ENCODE measurements at regions not wholly inside any gene's neighbourhood (a gene's known extent, or its start where the extent isn't known, plus 50 kb on each side); places are given as distances from the start of the nearest gene placed in this dataset.

DNA sequence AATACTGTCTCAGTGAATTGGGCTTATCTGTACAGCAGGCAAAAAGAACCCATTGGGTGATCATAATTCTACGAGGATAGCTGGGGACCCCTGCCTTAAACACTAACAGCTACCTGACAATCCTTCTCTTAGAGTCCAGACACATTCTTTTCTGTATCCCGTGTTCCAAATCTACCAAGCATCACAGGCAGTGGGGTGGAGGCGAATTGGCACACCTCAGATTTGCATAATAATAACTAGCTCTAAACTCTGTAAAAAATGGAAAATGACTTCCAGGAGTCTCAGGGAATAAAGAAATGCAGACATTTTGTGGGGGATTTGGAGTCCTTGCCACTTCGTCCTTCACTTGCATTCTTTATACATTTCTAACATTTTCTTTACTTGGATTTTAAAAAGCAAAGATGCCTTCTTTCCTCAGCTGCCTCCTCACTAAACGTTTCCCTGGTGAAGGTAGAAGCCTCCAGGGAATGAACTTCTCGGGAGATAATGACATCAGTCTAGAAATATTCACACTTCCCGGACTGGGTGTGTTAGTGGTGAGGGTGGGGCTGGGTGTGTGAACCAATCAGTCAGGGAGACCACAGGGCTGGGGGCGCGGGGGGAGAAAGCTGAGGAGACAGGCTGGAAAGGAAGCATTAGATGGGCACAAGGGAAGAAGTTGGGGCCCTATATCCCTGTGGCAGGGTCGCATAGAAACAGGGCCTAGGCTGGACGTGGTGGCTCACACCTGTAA, 59.1 kb upstream of the BOD1L2 start:
- TF ChIP-seq, protein P1, sequence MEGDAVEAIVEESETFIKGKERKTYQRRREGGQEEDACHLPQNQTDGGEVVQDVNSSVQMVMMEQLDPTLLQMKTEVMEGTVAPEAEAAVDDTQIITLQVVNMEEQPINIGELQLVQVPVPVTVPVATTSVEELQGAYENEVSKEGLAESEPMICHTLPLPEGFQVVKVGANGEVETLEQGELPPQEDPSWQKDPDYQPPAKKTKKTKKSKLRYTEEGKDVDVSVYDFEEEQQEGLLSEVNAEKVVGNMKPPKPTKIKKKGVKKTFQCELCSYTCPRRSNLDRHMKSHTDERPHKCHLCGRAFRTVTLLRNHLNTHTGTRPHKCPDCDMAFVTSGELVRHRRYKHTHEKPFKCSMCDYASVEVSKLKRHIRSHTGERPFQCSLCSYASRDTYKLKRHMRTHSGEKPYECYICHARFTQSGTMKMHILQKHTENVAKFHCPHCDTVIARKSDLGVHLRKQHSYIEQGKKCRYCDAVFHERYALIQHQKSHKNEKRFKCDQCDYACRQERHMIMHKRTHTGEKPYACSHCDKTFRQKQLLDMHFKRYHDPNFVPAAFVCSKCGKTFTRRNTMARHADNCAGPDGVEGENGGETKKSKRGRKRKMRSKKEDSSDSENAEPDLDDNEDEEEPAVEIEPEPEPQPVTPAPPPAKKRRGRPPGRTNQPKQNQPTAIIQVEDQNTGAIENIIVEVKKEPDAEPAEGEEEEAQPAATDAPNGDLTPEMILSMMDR (IDR thresholded peaks at IDR 0.05), result no peak
- TF ChIP-seq EZH2 (IDR thresholded peaks at IDR 0.05; ENCODE audit: borderline replicate concordance, insufficient read depth, low read depth, low read length, poor library complexity, severe bottlenecking), result no peak
- intact Hi-C loops (cut with micrococcal nuclease), result no loop called here
- Histone ChIP-seq H3K27ac (ENCODE audit: low read length in 2 of 2) (no peak overlapping the region), H3K9me3 (ENCODE audit: control extremely low read depth in 1 of 3, control insufficient read depth in 2 of 3, insufficient read depth in 1 of 3, low read length in 2 of 3) (peaks cover 5 to 22% (median 21%) of the 10 kb centered on the region in 3 donors), H3K36me3 (replicated peaks in 1 of 2; ENCODE audit: control extremely low read depth in 1 of 2, control insufficient read depth in 1 of 2, extremely low read depth in 1 of 2, insufficient read depth in 2 of 2, low read length in 1 of 2) (no peaks in the 10 kb centered on the region), H3K4me3 (ENCODE audit: control extremely low read depth in 1 of 5, extremely low read depth in 1 of 5, insufficient read depth in 1 of 5, low read depth in 2 of 5, low read length in 4 of 5) (no peak overlapping the region), H4K20me1 (ENCODE audit: control insufficient read depth, insufficient read depth, low read length, poor library complexity, severe bottlenecking) (no peaks in the 10 kb centered on the region), H2AFZ (ENCODE audit: insufficient read depth, low read depth, low read length, poor library complexity, severe bottlenecking) (no peak overlapping the region), H3K9ac (ENCODE audit: low read length) (no peak overlapping the region), H3K4me2 (replicated peaks; ENCODE audit: low read depth, low read length, poor library complexity, severe bottlenecking) (no peak overlapping the region), H3K27me3 (replicated peaks in 1 of 4; ENCODE audit: control extremely low read depth in 1 of 4, control insufficient read depth in 3 of 4, insufficient read depth in 4 of 4, low read length in 3 of 4) (peaks cover 0 to 96% (median 66%) of the 10 kb centered on the region in 4 experiments), H3K79me2 (ENCODE audit: control insufficient read depth, insufficient read depth, low read length) (no peaks in the 10 kb centered on the region), H3K4me1 (ENCODE audit: control insufficient read depth in 2 of 2, insufficient read depth in 2 of 2, low read length in 2 of 2) (peaks cover 18 to 21% of the 10 kb centered on the region in 2 donors)
- 90% methylated on average over 7 of the region's 11 CpGs for WGBS (ENCODE audit: insufficient coverage)
- H3K4me1 Mint-ChIP-seq, result peaks cover 28% of the 10 kb centered on the region
- DNase-seq (no peak), ATAC-seq (ENCODE audit: low read depth) (no peak)
- POLR2A ChIA-PET, result no interaction called here
- peaks cover 87% of the 10 kb centered on the region for H3K27me3 Mint-ChIP-seq
- CTCF ChIA-PET, result no interaction called here
- H3K4me3 Mint-ChIP-seq, result no peak overlapping the region
- H3K27ac Mint-ChIP-seq, result no peak overlapping the region
- peaks cover 6% of the 10 kb centered on the region for H3K9me3 Mint-ChIP-seq (ENCODE audit: insufficient read depth)

DNA sequence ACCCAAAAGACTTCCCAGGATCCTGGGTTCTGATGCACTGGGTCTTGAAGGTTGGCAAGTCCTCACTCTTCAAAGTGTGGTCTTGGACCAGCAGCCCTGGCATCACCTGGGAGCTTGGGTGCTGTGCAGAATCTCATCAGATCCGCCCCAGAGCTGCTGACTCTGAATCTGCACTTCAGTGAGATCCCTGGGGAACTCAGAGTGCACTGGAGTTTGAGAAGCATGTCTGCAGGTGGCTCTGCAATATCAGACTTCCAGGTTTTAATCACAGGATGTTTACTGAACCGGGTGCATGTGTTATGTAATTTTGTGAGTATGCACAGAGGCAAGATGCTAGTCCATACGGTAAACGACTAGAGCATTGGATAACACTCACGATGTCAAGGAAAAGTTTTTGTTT, 58.0 kb upstream of the BOD1L2 start:
- TF ChIP-seq, protein P1 (IDR thresholded peaks at IDR 0.05), result no peak
- no peak for TF ChIP-seq EZH2 (IDR thresholded peaks at IDR 0.05; ENCODE audit: borderline replicate concordance, insufficient read depth, low read depth, low read length, poor library complexity, severe bottlenecking)
- Histone ChIP-seq H2AFZ (ENCODE audit: insufficient read depth, low read depth, low read length, poor library complexity, severe bottlenecking) (no peak overlapping the region), H3K4me2 (replicated peaks; ENCODE audit: low read depth, low read length, poor library complexity, severe bottlenecking) (no peak overlapping the region), H3K4me3 (ENCODE audit: control extremely low read depth in 1 of 5, extremely low read depth in 1 of 5, insufficient read depth in 1 of 5, low read depth in 2 of 5, low read length in 4 of 5) (no peak overlapping the region), H3K27me3 (replicated peaks in 1 of 4; ENCODE audit: control extremely low read depth in 1 of 4, control insufficient read depth in 3 of 4, insufficient read depth in 4 of 4, low read length in 3 of 4) (peaks cover 0 to 90% (median 61%) of the 10 kb centered on the region in 4 experiments), H3K27ac (ENCODE audit: low read length in 2 of 2) (no peak overlapping the region), H3K9ac (ENCODE audit: low read length) (no peak overlapping the region), H4K20me1 (ENCODE audit: control insufficient read depth, insufficient read depth, low read length, poor library complexity, severe bottlenecking) (no peaks in the 10 kb centered on the region), H3K4me1 (ENCODE audit: control insufficient read depth in 2 of 2, insufficient read depth in 2 of 2, low read length in 2 of 2) (peaks cover 18 to 21% of the 10 kb centered on the region in 2 donors), H3K79me2 (ENCODE audit: control insufficient read depth, insufficient read depth, low read length) (no peaks in the 10 kb centered on the region), H3K9me3 (ENCODE audit: control extremely low read depth in 1 of 3, control insufficient read depth in 2 of 3, insufficient read depth in 1 of 3, low read length in 2 of 3) (peaks cover 2 to 17% (median 11%) of the 10 kb centered on the region in 3 donors), H3K36me3 (replicated peaks in 1 of 2; ENCODE audit: control extremely low read depth in 1 of 2, control insufficient read depth in 1 of 2, extremely low read depth in 1 of 2, insufficient read depth in 2 of 2, low read length in 1 of 2) (no peaks in the 10 kb centered on the region)
- Mint-ChIP-seq H3K9me3 (ENCODE audit: insufficient read depth) (peaks cover 1% of the 10 kb centered on the region), H3K4me1 (peaks cover 26% of the 10 kb centered on the region), H3K4me3 (no peak overlapping the region), H3K27ac (no peak overlapping the region), H3K27me3 (peaks cover 87% of the 10 kb centered on the region)
- WGBS (ENCODE audit: insufficient coverage), result 45% methylated on average over 5 of the region's 5 CpGs
- DNase-seq, result no peak
- intact Hi-C loops (cut with micrococcal nuclease), result no loop called here
- CTCF ChIA-PET, result no interaction called here
- POLR2A ChIA-PET, result no interaction called here
- ATAC-seq (ENCODE audit: low read depth), result no peak

Measured in B cell (primary cell).